ENCODE measurements at regions not wholly inside any gene's neighbourhood (a gene's known extent, or its start where the extent isn't known, plus 50 kb on each side); places are given as distances from the start of the nearest gene placed in this dataset.

GRCh38 chr2:7378591-7378990 is 461.4 kb downstream of the RNF144A start:
- TF ChIP-seq TAF1 (IDR thresholded peaks at IDR 0.05; ENCODE audit: borderline replicate concordance, insufficient read depth, low read length): no peak
- no peak for TF ChIP-seq FOXP2 (optimal IDR thresholded peaks at IDR 0.05; ENCODE audit: borderline replicate concordance, extremely low read depth, extremely low read length, insufficient read depth)
- no peak for TF ChIP-seq REST (IDR thresholded peaks at IDR 0.05; ENCODE audit: insufficient read depth in 1 of 2, low read depth in 2 of 2, low read length in 2 of 2)
- no peak for TF ChIP-seq POLR2AphosphoS5 (IDR thresholded peaks at IDR 0.05; ENCODE audit: low read depth, low read length)
- no peak for TF ChIP-seq SIN3A (IDR thresholded peaks at IDR 0.05; ENCODE audit: borderline replicate concordance, insufficient read depth, low read length)

- TF ChIP-seq REST (IDR thresholded peaks at IDR 0.05; ENCODE audit: insufficient read depth in 1 of 2, low read depth in 2 of 2, low read length in 2 of 2) (no peak), SIN3A (IDR thresholded peaks at IDR 0.05; ENCODE audit: borderline replicate concordance, insufficient read depth, low read length) (no peak), TAF1 (IDR thresholded peaks at IDR 0.05; ENCODE audit: borderline replicate concordance, insufficient read depth, low read length) (no peak), POLR2AphosphoS5 (IDR thresholded peaks at IDR 0.05; ENCODE audit: low read depth, low read length) (no peak), FOXP2 (optimal IDR thresholded peaks at IDR 0.05; ENCODE audit: borderline replicate concordance, extremely low read depth, extremely low read length, insufficient read depth) (no peak)
These were observed 462.6 kb downstream of the RNF144A start for GRCh38 chr2:7379799-7380198.

- no peak for TF ChIP-seq POLR2AphosphoS5 (IDR thresholded peaks at IDR 0.05; ENCODE audit: low read depth, low read length)
- no peak for TF ChIP-seq REST (IDR thresholded peaks at IDR 0.05; ENCODE audit: insufficient read depth in 1 of 2, low read depth in 2 of 2, low read length in 2 of 2)
- no peak for TF ChIP-seq TAF1 (IDR thresholded peaks at IDR 0.05; ENCODE audit: borderline replicate concordance, insufficient read depth, low read length)
These were observed 467.6 kb downstream of the RNF144A start for GRCh38 chr2:7384773-7385349.

GRCh38 chr2:7392076-7392787 is 475.0 kb downstream of the RNF144A start:
- TF ChIP-seq SIN3A (IDR thresholded peaks at IDR 0.05; ENCODE audit: borderline replicate concordance, insufficient read depth, low read length): no peak
- TF ChIP-seq POLR2AphosphoS5 (IDR thresholded peaks at IDR 0.05; ENCODE audit: low read depth, low read length): no peak
- no peak for TF ChIP-seq TAF1 (IDR thresholded peaks at IDR 0.05; ENCODE audit: borderline replicate concordance, insufficient read depth, low read length)
- TF ChIP-seq REST (IDR thresholded peaks at IDR 0.05; ENCODE audit: insufficient read depth in 1 of 2, low read depth in 2 of 2, low read length in 2 of 2): no peak
- TF ChIP-seq FOXP2 (optimal IDR thresholded peaks at IDR 0.05; ENCODE audit: borderline replicate concordance, extremely low read depth, extremely low read length, insufficient read depth): no peak
